Limb (tissue), 2 donors: ENCODE measurements at regions not wholly inside any gene's neighbourhood (a gene's known extent, or its start where the extent isn't known, plus 50 kb on each side); places are given as distances from the start of the nearest gene placed in this dataset.
A peak's percentile ranks its signal among the peaks of the same experiment; 100 is the strongest.
"Not testable (repeated sequence)": the region's sequence is repeated elsewhere in the genome, so short reads cannot be mapped to it uniquely, and the experiment has no call there.

Source experiments
- DNase-seq, 2 donors: peaks; one replicate each; pipeline ENCODE4 v3.0.0-alpha.2; 2016; ENCODE audit errors: extremely low spot score in 2 of 2

DNA sequence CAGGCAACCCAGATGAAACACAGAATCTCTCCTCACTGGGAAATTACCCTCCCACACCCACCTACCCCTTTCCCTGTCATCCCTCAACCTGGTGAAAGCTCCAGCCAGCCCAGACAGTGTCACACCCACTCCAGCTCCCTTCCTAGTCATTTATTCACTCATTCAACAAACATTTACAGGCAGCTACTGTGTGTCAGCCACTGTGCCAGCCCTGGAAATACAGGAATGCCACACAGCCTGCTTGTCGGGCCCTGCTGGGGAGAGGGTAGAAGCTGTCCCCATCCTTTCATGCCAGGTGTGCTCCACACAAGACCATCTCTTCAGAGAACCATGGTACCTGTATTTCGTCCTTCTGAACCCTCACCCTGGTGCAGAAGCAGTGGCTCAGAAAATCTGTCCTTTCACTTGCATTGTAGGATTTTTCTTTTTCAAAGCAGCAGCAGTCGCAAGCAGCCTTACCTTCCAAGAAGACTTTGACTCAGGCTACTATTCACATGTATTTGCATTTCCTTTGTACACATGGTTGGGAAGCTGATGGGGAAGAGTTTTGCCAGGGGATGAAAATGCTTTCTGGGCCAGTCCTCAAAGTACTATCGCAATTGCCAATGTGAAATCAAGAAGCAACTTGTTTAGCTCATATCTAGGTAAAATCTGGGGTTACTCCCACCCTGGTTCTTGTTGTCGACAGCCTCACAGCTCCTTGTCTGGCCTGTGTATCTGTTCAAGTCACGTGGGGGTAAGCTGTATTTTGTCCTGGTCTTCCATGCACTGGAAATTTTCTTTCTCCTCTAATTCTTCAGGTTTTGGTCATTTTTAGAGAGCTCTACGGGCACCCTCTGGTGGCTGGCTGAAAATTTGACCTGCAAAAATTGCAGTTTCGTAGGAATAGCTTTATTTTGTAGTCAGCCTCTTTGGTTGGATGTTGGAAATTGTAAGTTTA lies 147.4 kb upstream of the EGLN3 start:
- DNase-seq, result peak; percentile 68 to 70

DNA sequence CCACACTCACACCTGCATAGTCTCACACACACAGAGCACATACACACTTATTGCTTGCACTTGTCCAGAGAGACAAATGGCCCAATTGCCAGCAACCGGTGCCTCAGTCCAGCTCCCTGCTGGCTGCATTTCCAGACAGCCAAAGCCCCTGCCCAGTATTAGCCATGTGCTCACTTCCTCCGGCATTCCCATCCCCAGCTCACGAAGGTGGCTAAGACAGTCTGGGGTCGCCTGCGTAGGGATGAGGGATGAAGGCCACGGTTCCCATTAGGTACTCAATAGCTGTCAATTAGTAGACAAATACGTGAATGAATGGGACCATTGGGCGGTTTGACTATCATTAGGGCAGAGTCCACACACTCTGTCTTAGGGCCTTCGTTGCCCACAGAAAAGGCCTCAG lies 146.8 kb upstream of the EGLN3 start:
- no peak for DNase-seq

DNA sequence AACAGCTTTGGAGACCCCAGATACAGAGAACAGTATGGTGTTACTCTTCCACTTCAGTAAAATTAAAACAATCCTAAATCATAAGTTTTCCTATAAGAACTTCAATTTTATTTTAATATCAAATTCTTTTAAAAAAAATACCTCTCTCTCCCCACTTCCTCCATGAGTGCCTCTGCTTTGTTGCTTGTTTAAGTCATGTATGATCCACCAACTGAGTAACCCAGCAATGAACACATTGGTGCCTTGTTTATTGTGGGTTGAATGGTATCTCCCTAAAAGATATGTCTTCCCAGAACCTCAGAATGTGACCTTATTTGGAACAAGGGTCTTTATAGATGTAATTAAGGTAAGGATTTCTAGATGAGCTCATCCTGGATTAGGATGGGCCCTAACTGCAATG lies 143.5 kb upstream of the EGLN3 start:
- DNase-seq, result no peak

DNA sequence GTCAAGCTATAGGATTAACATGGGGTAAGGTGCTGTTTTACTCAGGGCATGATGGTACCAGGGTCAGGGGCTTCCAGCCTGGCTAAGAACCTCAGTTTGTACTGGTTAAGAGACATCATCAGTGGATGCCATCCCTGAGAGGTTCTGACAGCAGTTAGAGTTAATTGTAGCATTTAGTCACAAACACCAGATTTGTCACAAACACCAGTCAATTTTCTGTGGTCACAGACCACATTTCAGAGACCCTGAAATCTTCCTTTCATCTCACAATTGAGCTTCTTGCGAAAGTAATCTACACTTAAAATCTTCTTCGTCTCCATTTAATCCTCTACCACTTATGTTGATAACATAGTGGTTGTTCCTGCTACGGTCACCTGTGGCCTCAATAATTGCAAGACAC lies 143.0 kb upstream of the EGLN3 start:
- no peak for DNase-seq

DNA sequence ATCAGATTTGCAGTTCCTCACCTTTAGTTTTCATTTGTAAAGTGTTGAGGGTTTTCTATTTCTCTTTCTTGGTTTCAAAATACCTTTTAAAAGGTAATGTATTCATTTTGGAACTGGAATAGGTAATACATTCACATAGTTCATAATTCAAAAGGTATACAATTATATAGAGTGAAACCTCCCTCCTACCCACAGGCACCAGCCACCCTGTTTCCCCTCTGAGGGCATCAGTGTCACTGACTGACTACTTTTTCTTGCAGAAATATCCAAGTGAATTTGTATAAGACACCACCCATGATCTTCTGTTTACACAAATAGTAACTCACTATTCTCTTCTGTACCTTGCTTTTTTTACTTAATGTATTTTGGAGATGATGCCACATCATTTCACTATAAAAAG lies 139.6 kb upstream of the EGLN3 start:
- no peak for DNase-seq

DNA sequence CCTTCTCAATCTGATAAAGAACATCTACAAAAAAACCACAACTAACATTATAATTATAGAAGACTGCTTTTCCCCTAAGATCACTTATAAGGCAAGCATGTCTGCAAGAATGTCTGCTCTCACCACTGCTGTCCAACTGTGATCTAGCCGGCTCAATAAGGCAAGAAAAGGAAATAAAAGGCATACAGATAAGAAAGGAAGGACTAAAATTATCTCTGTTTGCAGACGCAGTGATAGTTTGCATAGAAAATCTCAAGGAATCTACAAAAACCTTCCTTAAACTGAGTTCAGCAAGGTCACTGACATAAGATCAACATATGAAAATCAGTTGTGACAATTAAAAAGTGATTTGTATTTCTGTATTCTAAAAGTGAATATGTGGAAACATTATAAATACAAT lies 138.0 kb upstream of the EGLN3 start:
- no peak for DNase-seq

DNA sequence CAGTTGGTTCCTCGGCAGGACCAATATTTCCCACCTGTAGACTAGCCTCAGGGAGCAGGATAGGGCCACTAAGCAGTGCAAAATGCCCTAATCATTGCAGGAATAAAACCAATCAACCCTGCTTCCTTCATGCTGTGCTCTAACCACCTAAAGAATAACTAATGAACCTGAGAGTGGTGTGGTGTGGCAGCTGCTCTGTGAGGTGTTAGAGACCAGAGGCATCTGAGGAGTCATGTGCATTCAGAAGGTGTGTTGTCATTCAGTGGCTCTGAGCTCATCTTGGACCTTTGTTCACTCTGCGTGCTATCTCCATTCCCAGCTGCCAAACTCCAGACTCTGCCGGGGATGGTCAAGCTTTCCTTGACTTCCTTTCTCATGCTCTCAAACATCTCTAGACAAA lies 136.7 kb upstream of the EGLN3 start:
- DNase-seq, result no peak

DNA sequence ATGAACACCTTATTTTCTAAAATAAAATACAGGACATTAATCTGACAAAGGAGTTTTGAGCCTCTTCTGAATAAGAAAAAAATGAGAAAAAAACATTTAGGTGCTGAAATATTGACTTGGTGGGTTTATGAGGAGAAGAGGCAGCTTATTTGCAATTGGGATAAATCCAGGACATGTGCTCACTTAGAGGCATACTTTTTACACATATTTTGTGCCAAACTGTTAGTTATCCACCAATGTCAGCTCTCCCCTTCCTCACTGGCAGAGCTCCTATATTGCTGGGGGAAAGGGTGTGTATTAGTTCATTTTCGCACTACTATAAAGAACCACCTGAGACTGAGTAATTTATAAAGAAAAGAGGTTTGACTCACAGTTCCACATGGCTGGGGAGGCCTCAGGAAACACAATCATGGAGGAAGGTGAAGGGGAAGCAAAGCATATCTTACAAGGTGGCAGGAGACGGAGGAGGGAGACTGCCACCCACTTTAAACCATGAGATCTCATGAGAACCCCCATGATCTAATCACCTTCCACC lies 135.4 kb upstream of the EGLN3 start:
- DNase-seq, result no peak

DNA sequence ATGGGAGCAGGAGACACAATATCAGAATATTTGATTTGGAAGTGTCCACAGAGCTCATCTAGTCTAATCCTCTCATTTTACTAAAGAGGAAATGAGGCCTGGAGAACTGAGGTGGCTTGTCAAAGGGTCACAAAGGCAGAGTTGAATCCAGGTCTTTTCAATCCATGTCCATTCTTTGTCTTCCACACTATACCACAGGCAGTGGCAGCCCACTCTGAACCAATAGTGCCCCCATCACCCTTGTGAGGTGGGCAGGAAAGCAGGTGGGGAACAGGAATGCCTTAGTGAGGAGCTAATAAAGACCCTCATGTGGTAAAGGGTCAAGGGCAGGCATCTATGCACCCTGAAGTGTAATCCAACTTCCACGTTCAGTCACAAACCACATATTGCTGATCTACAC lies 134.8 kb upstream of the EGLN3 start:
- no peak for DNase-seq

DNA sequence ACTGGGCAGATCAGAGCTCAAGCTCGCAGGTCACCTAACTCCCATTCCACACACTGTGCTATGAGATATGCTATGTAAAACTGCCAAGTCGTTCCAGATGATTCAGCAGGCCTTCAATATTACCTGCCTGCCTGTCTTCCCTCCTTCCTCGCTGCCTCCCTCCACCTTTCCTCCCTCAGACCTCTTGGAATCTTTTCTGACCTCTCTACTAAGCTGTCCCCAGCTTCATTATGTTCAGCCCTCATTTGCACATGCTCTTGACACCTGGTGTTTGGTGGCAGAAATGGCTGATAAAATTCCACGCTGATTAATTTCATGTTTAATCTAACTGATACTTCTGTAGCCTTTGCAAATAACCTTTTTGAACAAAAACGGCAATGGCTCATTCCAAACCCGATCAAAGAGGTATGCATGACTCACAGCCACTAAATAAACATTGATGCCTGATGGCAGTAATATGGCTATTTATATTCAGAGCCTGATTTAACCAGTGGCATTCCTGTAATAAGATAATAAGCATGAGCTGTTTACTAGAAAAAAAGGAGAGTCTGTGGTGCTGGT lies 130.8 kb upstream of the EGLN3 start:
- DNase-seq, result no peak

DNA sequence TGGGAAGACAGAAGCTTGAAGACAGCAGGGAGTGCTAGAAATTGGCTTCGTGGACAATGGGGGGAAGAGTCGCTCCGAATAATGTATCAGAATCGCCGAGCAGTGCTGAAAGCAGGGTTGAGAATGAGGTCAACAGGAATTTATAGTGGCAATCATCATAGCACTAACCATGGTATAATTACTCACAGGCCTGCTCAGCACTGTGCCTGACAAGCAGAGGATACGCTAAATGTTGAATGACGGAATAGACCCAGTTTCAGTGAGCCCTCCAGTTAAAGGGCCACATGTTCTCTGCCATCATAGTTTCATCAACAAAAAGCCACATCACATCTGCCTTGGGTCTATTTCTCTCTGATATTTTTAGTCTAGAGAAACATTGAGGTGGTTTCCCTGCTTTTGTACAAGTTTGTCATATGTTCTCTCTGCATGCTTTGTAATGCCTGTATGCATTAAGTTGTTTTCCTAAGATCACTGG lies 130.3 kb upstream of the EGLN3 start:
- DNase-seq, result peak in 1 of 2 donors; percentile 12

DNA sequence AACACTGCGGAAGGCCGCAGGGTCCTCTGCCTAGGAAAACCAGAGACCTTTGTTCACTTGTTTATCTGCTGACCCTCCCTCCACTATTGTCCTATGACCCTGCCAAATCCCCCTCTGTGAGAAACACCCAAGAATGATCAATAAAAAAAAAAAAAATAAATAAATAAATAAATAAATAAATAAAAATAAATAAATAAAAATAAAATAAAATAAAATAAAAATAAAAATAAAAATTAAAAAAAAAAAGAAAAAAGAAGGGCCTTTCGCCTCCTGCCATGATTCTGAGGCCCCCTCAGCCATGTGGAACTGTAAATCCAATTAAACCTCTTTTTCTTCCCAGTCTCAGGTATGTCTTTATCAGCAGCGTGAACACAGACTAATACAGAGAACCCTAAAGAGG lies 128.8 kb upstream of the EGLN3 start:
- not testable (repeated sequence) for DNase-seq

DNA sequence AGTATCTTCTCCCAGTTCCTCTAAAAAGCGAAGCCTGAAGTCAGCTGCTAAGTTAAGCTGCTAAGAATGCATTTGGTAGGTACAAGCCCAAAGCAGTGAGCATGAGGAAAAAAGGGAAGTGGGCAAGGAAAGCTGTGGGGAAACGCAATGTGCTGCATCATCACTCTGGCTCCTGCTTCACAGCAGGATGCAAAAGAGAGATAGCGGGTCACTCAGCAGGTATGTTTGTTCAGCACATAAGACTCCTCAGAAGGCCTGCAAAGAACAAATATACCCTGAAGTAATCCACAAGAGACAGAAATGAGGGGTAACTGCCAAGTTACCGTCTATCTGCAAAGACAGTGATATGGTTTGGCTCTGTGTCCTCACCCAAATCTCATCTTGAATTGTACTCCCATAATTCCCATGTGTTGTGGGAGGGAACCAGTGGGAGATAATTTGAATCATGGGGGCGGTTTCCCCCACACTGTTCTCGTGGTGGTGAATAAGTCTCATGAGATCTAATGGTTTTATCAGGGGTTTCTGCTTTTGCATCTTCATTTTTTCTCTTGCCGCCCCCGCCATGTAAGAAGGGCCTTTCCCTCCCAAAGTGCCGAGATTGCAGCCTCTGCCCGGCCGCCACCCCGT lies 127.4 kb upstream of the EGLN3 start:
- no peak for DNase-seq

DNA sequence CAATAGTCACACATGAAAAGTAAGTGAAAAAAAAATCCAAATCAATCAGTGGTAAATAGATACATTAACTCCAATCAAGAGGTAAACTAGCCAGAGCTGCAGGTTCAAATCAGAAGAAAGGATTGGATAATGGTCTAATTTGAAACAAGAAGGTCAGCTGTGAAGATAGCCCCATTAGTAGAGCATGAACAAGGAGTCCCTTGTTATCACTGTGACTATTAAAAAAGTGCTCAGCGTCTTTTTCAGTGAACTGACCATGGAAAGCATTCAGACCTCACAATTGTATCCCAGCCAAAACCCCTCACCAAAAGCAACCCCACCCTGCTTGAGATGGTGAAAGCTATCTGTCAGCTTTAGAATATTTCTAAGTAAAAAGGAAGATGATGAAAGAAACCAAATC lies 125.0 kb upstream of the EGLN3 start:
- DNase-seq, result no peak

DNA sequence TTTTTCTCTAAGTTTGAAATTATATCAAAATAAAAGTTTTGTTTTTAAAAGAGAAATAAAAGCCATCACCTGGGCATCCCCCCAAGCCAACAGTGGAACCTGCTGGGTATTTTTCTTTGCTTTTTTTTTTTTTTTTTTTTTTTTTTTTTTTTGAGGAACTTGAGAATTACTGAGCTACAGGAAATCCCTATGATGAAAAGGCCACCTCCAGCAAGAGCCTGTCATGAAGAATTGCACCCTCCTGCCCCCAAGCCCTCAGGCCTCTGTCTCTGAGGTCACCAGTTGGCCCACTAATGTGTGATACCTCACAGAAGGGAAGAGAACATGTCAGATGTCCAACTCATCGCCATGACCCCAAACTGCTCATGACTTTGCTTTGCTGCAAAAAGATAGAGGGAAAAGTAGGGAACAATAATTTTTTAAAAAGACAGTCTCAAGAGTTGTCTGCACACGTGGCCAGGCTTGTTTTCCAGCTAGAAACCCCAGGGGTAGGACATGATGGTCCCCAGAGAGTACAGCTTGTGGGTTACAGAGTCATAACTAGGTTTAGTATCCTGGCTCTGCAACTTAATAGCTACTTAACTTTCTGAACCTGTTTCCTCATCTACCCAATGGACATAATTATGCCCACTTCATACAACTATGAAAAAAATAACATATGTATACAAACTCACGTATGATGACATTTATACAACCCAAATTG lies 124.3 kb upstream of the EGLN3 start:
- DNase-seq, result no peak

DNA sequence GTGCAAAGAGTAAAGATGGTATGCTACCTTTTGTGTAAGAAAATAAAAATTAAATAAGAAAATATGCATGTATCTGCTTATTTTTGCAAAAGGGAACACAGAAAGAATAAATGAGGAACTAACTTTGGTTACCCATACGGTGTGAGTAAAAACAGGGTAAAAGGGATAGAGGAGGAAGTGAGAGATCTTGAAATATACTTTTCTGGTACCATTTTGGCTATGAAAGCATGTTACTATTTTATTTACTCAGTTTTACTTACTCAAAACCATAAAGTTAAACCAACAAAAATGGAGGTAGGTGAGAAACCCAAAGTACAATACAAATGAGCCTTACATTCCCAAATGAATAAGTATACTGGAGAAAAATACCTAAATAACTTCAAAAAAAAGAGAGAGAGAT lies 122.0 kb upstream of the EGLN3 start:
- no peak for DNase-seq

DNA sequence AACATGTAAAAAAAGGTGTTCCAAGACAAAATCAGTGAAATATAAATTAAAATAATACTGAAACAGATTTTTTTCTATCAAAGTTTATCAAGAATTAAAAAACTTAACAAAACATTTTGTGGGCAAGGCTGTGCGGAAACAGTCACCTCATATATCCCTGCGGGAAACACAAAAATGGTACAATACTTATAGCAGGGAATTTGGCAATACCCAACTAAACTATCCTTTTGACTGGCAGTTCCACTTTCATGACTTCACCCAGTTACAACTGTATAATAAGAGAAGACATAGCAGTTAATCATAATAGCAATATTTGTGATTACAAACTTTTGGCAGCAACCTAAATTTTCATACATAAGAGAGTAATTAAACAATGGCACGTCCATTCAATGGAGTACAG lies 121.5 kb upstream of the EGLN3 start:
- DNase-seq, result no peak

DNA sequence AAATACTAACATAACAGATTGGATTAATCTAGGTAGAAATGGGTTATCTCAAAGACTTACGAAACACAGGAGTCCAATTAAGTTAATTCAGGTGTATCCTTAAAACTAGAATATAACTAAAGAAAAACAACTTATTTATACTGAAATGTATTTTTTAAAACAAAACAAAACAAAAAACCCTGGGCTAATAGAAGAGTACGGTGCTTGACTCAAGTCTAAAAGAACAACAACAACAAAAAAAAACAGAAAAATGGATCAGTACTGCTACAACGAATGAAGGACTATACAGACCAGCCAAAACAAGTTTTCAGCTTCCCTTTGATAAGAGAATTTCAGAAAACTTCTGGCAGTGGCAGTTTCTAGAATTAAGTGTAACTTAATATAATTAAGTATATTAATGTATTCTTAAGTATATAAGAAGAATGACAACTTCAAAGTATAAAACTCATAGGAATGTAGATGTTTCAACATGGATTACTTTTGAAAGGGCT lies 120.1 kb upstream of the EGLN3 start:
- no peak for DNase-seq

DNA sequence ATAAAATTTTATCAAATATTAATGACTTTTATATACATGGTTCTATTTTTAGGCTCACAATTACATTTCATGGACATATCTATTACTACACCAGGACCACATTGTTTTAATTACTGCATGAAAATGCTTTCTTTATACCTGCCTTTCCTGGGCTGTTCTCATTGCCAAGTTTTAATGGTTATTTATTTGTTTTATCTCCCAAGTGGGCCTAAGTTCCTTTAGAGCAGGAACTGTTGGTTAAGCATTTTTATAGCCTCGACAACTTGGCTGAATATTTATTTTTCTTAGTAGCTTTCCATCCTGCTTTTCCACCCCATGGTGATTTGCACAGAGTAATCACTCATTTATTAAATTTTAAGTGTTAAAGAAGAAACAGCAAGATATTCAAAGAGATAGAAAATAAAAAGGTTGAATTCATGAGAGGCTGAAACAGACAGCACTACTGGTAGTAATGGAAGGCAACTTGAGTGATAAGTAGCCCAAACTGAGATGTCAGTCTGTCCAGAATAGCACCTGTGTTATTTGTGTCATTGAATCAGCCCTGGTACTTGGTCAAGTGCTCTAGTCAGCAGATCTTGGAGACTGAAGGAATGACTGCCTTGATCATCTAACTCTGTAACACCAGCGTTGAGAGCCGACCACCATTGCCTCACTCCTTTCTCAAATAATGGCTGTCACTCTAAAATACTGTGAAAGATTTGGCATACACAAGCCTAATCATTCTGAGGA lies 119.1 kb upstream of the EGLN3 start:
- no peak for DNase-seq

DNA sequence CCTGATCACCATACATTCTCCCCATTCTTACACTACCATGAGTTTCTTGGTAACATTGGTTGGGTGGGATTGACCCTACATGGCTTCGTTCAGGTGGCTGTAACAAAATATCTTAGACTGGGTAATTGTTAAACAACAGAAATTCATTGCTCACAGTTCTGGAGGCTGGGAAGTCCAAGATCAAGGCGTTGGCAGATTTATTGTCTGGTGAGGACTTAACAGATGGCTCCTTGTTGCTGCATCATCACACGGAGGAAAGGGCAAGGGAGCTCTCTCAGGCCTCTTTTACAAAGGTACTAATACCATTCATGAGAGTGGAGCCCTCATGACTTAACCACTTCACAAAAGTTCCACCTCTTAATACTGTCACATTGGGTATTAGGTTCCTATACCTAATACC lies 116.7 kb upstream of the EGLN3 start:
- DNase-seq, result no peak
